ENCODE measurements at regions not wholly inside any gene's neighbourhood (a gene's known extent, or its start where the extent isn't known, plus 50 kb on each side); places are given as distances from the start of the nearest gene placed in this dataset.

- Histone ChIP-seq H3K4me3 (ENCODE audit: low read depth, low read length) (no peak overlapping the region), H3K27ac (ENCODE audit: low read depth) (no peak overlapping the region), H3K36me3 (ENCODE audit: insufficient read depth) (no peaks in the 10 kb centered on the region), H3K4me1 (ENCODE audit: insufficient read depth) (no peaks in the 10 kb centered on the region)
- no peak for DNase-seq (ENCODE audit: extremely low spot score)
- WGBS = 54% methylated on average over 9 of the region's 9 CpGs
Observed at GRCh38 chr2:240341064-240341463, 94.4 kb upstream of the GPC1 start.

DNA sequence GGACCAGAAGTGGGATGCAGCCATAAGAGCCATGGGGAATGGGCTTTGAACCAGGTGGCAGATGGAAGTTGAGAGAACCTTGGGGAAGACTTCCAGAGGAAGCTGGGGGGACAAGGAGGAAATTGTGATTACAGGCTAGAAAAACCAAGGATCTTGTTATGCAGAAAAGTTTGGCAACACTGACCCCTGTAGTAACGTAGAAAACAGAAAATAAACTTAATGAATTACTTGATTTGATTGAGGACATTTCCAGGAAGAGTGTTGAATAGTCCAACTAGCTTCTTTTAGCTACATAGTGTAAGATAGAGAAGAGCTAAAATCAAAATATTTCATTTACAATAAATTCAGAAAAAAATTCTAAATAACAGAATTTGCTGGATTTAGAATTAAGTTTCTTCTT lies 91.9 kb upstream of the GPC1 start:
- no peaks in the 10 kb centered on the region for H3K4me1 ChIP-seq (ENCODE audit: insufficient read depth)
- DNase-seq (ENCODE audit: extremely low spot score) = no peak
- H3K4me3 ChIP-seq (ENCODE audit: low read depth, low read length) = no peak overlapping the region
- WGBS = 77% methylated on average over 1 of the region's 1 CpG
- H3K36me3 ChIP-seq (ENCODE audit: insufficient read depth) = no peaks in the 10 kb centered on the region
- H3K27ac ChIP-seq (ENCODE audit: low read depth) = no peak overlapping the region

DNA sequence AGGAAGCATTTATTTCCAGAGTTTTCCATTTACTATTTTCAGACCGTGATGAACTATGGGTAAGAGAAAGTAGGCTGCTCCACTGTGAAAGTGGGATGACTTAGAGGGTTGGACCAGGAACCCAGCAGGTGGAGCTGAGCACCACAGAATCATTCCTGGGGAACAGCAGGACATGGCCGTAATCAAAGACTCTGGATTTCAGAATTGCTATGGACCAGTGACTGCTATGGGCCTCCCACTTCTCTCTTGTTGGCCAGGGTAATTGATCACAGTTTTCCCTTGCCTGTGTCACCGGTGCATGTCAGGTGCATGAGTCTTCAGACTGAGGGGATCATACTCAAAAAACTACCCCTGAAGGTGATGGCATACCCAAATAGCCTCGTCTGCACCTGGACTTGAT lies 90.6 kb upstream of the GPC1 start:
- Histone ChIP-seq H3K27ac (ENCODE audit: low read depth) (no peak overlapping the region), H3K36me3 (ENCODE audit: insufficient read depth) (no peaks in the 10 kb centered on the region), H3K4me3 (ENCODE audit: low read depth, low read length) (no peak overlapping the region), H3K4me1 (ENCODE audit: insufficient read depth) (no peaks in the 10 kb centered on the region)
- no peak for DNase-seq (ENCODE audit: extremely low spot score)
- 91% methylated on average over 4 of the region's 4 CpGs for WGBS

- Histone ChIP-seq H3K4me3 (ENCODE audit: low read depth, low read length) (no peak overlapping the region), H3K4me1 (ENCODE audit: insufficient read depth) (no peaks in the 10 kb centered on the region), H3K36me3 (ENCODE audit: insufficient read depth) (no peaks in the 10 kb centered on the region), H3K27ac (ENCODE audit: low read depth) (no peak overlapping the region)
- WGBS = 93% methylated on average over 16 of the region's 16 CpGs
- no peak for DNase-seq (ENCODE audit: extremely low spot score)
Observed at GRCh38 chr2:240346015-240346752, 89.3 kb upstream of the GPC1 start.

- 90% methylated on average over 20 of the region's 20 CpGs for WGBS
- no peaks in the 10 kb centered on the region for H3K4me1 ChIP-seq (ENCODE audit: insufficient read depth)
- H3K4me3 ChIP-seq (ENCODE audit: low read depth, low read length) = no peak overlapping the region
- no peak overlapping the region for H3K27ac ChIP-seq (ENCODE audit: low read depth)
- no peaks in the 10 kb centered on the region for H3K36me3 ChIP-seq (ENCODE audit: insufficient read depth)
- DNase-seq (ENCODE audit: extremely low spot score) = no peak
Observed at GRCh38 chr2:240346753-240347372, 88.6 kb upstream of the GPC1 start.

DNA sequence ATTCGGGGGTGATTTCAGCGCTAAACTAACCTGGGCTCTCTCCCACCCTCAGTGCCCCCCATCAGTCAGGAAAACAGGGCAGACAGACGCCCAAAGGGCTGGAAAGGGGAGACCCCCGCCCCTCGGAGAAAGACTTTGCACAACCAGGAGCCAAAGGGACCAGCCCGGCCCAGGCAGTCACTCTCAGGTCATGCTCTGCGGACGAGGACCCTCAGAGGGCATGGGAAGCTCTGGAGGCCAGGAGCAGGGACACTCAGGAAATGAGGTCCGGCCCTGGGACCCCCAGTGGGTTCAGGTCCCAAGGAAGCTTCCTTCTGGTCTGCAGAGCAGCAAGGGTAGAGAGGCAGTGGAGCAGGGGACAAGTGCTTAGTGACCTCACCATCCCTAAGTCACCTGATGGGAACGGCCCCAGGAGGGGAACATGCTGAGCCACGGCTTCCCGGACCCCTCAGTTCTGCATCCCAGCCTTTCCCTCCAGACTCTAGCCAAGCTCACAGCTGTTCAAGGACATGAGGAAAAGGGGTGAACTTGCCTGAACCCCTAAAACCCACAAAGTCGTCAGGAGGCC lies 88.0 kb upstream of the GPC1 start:
- no peaks in the 10 kb centered on the region for H3K4me1 ChIP-seq (ENCODE audit: insufficient read depth)
- H3K4me3 ChIP-seq (ENCODE audit: low read depth, low read length) = no peak overlapping the region
- H3K27ac ChIP-seq (ENCODE audit: low read depth) = no peak overlapping the region
- no peaks in the 10 kb centered on the region for H3K36me3 ChIP-seq (ENCODE audit: insufficient read depth)
- 90% methylated on average over 13 of the region's 13 CpGs for WGBS
- no peak for DNase-seq (ENCODE audit: extremely low spot score)

- H3K27ac ChIP-seq (ENCODE audit: low read depth) = no peak overlapping the region
- 86% methylated on average over 8 of the region's 8 CpGs for WGBS
- H3K4me3 ChIP-seq (ENCODE audit: low read depth, low read length) = no peak overlapping the region
- no peak for DNase-seq (ENCODE audit: extremely low spot score)
- no peaks in the 10 kb centered on the region for H3K36me3 ChIP-seq (ENCODE audit: insufficient read depth)
- no peaks in the 10 kb centered on the region for H3K4me1 ChIP-seq (ENCODE audit: insufficient read depth)
Observed at GRCh38 chr2:240347949-240348500, 87.4 kb upstream of the GPC1 start.

DNA sequence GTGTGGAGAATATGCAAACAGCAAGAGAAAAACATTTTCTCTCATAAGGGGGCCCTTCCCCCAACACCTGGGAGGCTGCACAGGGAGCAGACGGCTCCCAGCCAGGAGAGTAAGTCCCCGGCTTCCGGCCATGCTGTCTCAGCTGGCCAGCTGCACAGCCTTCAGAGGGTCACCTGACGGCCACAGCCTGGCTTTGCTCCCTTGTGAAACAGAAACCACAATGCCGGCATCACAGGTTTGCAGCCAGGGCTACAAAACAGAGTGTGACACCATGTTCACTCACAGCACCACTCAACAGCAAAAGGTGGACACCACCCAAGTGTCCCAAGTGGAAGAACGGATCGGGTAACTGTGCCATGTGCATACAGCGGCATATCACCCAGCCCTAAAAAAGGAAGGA lies 86.9 kb upstream of the GPC1 start:
- no peak overlapping the region for H3K4me3 ChIP-seq (ENCODE audit: low read depth, low read length)
- H3K36me3 ChIP-seq (ENCODE audit: insufficient read depth) = no peaks in the 10 kb centered on the region
- H3K27ac ChIP-seq (ENCODE audit: low read depth) = no peak overlapping the region
- H3K4me1 ChIP-seq (ENCODE audit: insufficient read depth) = no peaks in the 10 kb centered on the region
- DNase-seq (ENCODE audit: extremely low spot score) = no peak
- WGBS = 68% methylated on average over 8 of the region's 8 CpGs

DNA sequence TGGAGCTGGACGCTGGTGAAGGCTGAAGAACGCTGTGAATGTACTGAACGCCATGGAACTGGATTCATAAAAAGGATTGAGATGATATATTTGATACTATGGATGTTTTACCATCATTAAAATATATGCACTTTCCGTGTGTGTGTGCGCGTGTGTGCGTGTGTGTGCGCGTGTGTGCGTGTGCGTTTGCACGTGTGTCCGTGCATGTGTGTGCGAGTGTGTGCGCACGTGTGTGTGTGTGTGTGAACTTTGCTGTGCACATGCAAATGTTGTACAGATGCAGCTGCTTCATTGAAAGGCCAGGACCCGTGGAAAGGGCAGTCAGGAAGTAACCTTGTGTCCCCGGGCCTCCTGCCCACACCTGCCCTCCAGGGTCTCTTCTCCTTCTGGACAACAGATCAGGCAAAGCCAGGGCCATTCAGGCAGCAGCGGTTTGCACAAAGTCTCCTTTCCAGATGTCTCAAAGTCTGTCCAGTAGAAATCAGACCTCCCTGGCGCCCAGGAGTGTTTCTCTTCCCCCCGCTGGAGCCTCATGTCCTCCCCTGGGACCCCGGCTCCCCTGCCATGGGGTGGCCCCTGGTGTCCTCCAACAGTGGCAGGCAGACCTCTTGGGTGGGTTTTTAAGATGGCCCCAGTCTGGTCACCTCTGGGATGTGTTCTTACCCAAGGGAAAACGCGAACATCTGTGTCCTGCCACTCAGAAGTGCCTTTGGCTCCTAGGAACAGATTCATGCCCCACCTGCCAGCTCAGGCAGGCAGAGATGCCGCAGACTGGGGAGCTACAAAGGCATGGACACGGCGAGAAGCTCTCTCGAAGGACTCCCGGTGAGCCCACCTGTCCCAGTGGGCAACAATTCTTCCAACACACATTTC lies 86.1 kb upstream of the GPC1 start:
- 84% methylated on average over 29 of the region's 29 CpGs for whole genome bisulfite sequencing
- Histone ChIP-seq H3K27ac (ENCODE audit: low read depth) (no peak overlapping the region), H3K4me3 (ENCODE audit: low read depth, low read length) (no peak overlapping the region), H3K36me3 (ENCODE audit: insufficient read depth) (no peaks in the 10 kb centered on the region), H3K4me1 (ENCODE audit: insufficient read depth) (no peaks in the 10 kb centered on the region)
- no peak for DNase-seq (ENCODE audit: extremely low spot score)

- Histone ChIP-seq H3K27ac (ENCODE audit: low read depth) (no peak overlapping the region), H3K36me3 (ENCODE audit: insufficient read depth) (no peaks in the 10 kb centered on the region), H3K4me1 (ENCODE audit: insufficient read depth) (no peaks in the 10 kb centered on the region), H3K4me3 (ENCODE audit: low read depth, low read length) (no peak overlapping the region)
- no peak for DNase-seq (ENCODE audit: extremely low spot score)
- 97% methylated on average over 8 of the region's 8 CpGs for WGBS
Observed at GRCh38 chr2:240350006-240350355, 85.5 kb upstream of the GPC1 start.

- DNase-seq (ENCODE audit: extremely low spot score) = no peak
Observed at GRCh38 chr2:240350696-240351087, 84.8 kb upstream of the GPC1 start.

GRCh38 chr2:240351088-240351741 lies 84.2 kb upstream of the GPC1 start:
- WGBS = 26% methylated on average over 28 of the region's 28 CpGs
- Histone ChIP-seq H3K36me3 (ENCODE audit: insufficient read depth) (no peaks in the 10 kb centered on the region), H3K4me1 (ENCODE audit: insufficient read depth) (no peaks in the 10 kb centered on the region), H3K27ac (ENCODE audit: low read depth) (no peak overlapping the region), H3K4me3 (ENCODE audit: low read depth, low read length) (no peak overlapping the region)
- DNase-seq (ENCODE audit: extremely low spot score) = no peak

More at GRCh38 chr2:240350696-240351087, 84.8 kb upstream of the GPC1 start:
- H3K4me3 ChIP-seq (ENCODE audit: low read depth, low read length) = no peak overlapping the region
- H3K4me1 ChIP-seq (ENCODE audit: insufficient read depth) = no peaks in the 10 kb centered on the region
- no peak overlapping the region for H3K27ac ChIP-seq (ENCODE audit: low read depth)
- WGBS = 62% methylated on average over 15 of the region's 15 CpGs
- H3K36me3 ChIP-seq (ENCODE audit: insufficient read depth) = no peaks in the 10 kb centered on the region

DNA sequence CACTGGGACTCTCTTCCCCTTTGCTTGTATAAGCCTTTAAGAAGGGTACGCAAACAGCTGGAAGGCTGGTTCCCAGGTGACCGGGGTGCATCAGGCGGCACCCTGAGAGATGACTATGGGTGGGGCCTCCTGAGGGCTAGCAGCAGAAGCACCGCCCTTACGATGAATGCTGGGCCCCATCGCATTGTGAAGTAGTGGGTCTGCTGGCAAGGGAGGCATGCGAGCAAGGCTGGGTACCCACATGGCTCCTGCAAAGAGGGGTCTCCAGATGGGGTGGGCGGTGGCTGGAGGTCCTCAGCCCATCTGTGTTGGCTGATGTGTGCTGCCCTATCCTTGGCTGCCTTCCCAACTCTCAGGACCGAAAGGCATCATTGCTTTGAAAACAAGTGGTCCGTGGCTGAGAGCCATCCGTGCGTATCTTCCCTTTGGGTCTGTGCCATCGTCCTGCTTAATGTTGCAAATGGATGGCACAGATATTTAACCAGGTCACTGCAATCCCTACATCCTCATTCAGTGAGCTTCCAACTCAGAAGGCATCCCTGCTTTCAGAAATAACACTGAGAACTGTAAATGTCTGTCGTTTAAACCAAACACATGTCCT lies 83.5 kb upstream of the GPC1 start:
- no peak overlapping the region for H3K27ac ChIP-seq (ENCODE audit: low read depth)
- no peaks in the 10 kb centered on the region for H3K36me3 ChIP-seq (ENCODE audit: insufficient read depth)
- no peaks in the 10 kb centered on the region for H3K4me1 ChIP-seq (ENCODE audit: insufficient read depth)
- H3K4me3 ChIP-seq (ENCODE audit: low read depth, low read length) = no peak overlapping the region
- DNase-seq (ENCODE audit: extremely low spot score) = no peak
- 46% methylated on average over 14 of the region's 14 CpGs for WGBS
